Kidney capillary endothelial cell (primary cell): ENCODE measurements at regions not wholly inside any gene's neighbourhood (a gene's known extent, or its start where the extent isn't known, plus 50 kb on each side); places are given as distances from the start of the nearest gene placed in this dataset.

ENCODE experiments used
- DNase-seq: peaks from one replicate; pipeline ENCODE4 v3.0.0-alpha.2; 2018; ENCODE audit warnings: low spot score

- no peak for DNase-seq
These were observed 690.8 kb downstream of the PCDH18 start for GRCh38 chr4:136841526-136841925.

- no peak for DNase-seq
These were observed 693.7 kb downstream of the PCDH18 start for GRCh38 chr4:136838607-136839006.

GRCh38 chr4:136831553-136831952, 700.7 kb downstream of the PCDH18 start:
- DNase-seq = no peak

DNA sequence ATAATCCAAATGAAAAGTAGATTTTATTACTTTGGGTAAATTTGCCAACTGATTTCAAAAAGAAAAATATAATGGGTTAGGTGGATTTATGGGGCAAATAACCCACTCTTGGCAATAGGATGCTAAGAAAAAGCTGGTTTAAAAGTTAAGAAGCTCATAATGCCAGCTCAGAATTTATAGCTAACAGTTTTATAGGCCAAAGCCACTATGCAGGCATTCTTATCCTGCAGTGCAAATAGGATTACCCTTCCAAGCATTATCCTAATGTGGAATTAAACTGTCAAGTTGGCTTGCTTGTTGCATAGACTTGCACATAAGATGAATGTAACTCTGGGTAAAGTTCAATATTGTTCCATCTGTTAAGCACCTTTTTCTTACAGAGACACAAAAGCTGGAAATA, 703.0 kb downstream of the PCDH18 start:
- DNase-seq = no peak

DNA sequence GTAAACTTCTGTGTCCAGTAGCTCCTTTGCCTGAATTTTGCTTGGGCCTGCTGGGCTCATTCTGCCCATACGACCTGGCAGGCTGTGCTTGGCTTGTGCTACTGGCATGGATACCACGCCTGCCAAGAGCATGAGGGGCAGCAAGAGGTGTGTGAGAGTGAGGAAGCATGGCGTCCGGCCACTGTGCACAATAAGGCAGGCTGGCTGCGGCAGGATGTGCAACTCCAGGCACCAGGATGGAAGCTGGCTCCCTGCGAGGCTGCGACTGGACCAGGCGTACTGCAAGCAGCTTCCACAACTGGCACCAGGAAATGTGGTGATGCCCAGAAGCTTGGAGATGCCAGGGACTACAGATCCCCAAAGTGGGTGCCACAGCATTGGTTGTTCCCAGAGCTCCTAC, 709.3 kb downstream of the PCDH18 start:
- DNase-seq = no peak

DNA sequence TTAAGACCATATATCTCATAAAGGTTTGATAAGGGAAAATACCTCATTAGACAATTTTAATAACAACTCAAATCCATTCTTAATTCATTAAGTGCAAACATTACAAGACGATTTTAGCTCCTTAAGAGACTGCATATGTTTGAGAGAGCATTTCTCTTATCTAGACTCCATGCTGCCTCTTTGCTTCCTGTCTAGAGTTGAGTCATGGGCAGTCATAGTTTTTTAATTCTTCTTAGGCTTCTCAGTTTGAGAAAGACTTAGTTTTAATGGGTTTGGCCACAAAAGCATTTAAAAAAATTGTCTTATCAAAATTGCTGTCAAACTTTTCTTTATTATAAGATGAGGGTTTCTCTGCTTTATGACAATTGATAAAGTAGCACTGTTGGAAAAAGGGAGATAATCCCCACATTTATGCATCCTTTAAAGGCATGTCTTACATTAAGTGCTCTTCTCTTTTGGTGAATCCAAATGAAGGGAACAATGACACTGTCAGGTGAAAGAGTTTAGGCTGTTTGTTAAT, 713.4 kb downstream of the PCDH18 start:
- DNase-seq = peak; percentile 80

- DNase-seq = no peak
These were observed 720.0 kb downstream of the PCDH18 start for GRCh38 chr4:136812100-136812880.

DNA sequence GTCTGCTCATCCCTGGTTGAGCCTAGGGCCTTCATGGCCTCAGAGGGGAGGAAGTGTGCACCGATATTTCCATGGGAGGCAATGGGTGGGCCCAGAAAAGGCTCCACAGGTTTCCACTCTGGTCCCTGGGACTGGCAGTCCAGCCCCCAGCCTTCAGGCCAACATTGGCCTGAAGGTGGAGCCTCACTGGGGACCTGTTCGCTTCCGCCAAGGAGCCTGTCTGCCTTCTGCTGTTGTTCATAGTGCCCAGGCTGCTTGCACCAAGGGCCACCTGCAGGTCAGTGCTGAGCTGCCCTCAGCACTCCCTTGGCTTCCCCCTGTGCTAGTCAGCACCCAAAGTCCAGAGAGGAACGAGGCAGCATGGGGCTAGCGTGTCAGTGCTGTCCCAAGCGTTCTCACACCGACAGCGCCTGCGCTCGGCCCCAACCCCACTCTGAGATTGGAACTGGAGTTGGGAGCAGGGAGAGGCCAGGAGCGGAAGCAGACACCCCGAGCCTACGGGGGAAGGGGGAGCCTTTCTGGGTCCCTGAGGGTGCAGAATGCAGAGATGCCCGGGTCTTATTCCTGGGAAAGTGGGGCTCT, 720.7 kb downstream of the PCDH18 start:
- no peak for DNase-seq

DNA sequence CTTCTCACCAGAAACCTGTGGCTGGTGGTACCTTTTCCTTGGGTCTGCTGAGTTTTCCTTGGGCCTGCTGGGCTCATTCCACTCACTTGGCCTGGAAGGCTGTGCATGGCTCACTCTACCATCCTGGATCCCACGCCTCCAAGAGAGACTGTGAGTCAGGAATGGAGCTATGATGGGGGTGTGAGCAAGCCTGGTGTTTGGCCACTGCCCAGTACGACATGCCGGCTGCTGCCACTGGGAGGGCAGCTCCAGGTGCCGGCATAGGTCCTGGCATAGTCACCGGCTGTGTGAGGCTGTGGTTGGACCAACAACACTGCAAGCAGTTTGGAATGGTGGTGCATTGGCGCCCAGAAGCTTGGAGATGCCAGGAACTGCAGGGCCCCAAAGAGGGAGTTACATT, 721.7 kb downstream of the PCDH18 start:
- DNase-seq = no peak

DNA sequence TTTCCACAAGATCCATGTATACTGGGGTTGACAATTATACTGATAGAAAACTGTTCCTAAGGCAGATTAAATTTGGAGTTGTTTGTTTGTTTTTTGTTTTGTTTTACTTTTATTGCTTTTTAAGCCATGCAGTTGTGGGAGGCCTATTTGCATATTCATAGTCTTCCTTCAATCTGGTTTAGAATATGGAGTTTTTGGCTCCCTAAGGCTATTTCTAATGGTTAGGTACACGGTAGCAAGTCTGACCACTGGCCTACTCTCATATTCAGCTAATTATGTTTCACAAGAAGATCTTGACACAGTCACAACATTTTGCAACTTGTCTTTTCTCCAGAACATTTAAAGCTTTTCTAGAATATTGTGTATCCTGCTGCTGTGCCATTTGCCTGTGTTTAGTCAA, 725.5 kb downstream of the PCDH18 start:
- DNase-seq = no peak

DNA sequence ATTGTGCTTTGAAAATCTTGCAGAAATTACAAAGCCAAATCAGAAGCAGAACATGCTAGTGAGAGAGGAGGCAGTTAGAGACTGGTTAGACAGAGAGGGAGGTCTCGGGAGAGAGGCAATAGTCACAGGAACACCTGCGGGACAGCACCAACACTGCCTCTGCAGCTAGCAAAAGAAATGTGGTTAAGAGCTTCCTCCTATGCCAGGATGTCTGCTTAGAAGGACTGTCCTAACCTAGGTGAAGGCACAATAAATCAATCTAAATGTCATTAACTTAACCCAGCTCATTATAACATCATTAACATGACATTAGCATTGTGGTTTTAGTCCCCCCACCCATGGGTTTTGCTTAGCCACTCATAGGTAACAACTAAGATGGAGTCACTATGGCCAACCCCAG, 726.7 kb downstream of the PCDH18 start:
- no peak for DNase-seq

GRCh38 chr4:136803433-136803832, 728.9 kb downstream of the PCDH18 start:
- DNase-seq = peak; percentile 56

DNA sequence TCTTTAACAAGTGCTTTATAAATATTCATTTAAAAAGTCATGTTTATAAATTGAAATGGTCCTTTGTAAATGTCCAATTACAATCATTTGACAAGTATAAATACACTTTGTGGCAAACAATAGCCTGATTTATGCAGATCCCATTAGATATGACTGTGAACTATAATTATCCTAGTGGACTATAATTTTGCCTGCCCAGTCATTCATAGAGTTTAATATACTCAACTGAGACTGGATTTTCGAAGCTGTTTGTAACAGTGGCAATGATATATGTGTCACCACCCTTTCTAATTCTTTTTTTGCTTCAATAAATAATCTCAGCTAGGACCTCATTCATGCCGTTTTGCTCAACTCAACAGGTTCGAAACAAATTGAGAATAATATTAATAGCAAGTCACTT, 732.0 kb downstream of the PCDH18 start:
- DNase-seq = no peak

GRCh38 chr4:136796953-136797352, 735.3 kb downstream of the PCDH18 start:
- DNase-seq = no peak

DNA sequence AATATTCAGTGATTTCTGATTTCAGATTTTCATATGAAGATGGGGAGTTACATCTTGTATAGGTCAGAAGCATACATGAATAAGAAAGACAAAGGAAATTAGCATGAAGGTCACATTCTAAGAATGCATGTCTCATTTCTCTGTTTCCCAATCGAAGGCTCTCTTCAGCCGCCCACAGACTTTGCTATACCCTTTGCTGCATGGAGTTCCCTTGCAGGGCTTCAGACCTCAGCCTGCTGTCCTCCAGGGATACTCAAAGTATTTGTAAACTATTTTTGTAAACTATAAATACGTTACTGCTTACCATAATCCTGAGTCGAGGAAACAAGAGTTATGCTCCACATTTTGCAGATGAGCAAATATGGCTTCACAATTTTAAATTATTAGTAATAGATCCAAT, 738.4 kb downstream of the PCDH18 start:
- DNase-seq = no peak

- DNase-seq = no peak
These were observed 748.0 kb downstream of the PCDH18 start for GRCh38 chr4:136784326-136784725.

DNA sequence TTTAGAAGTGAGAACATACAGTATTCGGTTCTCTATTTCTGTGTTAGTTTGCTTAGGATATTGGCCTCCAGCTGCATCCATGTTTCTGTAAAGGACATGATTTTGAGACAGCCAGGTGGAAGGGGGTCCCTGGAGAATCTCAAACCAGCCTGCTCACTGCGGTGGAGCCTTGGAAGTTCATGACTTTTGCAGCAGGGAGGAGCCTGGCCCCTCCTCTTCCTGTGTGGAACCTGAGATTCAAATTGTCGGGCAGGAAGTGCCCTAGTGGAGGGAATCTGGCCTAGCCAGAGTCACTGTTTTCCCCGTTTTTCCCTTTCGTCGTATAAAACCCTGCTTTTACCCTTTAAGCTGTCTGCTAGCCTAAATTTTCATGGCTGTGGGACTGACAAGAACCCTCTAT, 762.6 kb downstream of the PCDH18 start:
- DNase-seq = no peak

DNA sequence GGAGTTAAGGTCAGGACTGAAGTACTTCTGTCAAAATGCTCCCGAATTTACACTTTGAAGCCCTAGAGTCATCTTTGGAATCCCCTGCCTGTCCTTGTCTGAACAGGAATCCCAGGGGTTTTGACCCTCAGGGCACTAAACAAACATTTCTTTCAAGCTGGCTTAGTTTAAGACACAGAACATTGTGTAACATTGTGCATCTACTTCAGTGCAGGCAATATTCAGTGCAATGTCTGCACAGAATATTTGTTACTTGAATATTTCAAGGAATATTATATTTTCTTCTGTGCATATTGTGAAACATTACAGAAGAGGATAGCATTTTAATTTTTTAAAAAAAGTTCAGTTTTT, 763.4 kb downstream of the PCDH18 start:
- DNase-seq = no peak

- DNase-seq = no peak
These were observed 763.9 kb downstream of the PCDH18 start for GRCh38 chr4:136768213-136768924.

- no peak for DNase-seq
These were observed 768.4 kb downstream of the PCDH18 start for GRCh38 chr4:136763919-136764318.

GRCh38 chr4:136755531-136755916, 776.8 kb downstream of the PCDH18 start:
- DNase-seq = no peak

DNA sequence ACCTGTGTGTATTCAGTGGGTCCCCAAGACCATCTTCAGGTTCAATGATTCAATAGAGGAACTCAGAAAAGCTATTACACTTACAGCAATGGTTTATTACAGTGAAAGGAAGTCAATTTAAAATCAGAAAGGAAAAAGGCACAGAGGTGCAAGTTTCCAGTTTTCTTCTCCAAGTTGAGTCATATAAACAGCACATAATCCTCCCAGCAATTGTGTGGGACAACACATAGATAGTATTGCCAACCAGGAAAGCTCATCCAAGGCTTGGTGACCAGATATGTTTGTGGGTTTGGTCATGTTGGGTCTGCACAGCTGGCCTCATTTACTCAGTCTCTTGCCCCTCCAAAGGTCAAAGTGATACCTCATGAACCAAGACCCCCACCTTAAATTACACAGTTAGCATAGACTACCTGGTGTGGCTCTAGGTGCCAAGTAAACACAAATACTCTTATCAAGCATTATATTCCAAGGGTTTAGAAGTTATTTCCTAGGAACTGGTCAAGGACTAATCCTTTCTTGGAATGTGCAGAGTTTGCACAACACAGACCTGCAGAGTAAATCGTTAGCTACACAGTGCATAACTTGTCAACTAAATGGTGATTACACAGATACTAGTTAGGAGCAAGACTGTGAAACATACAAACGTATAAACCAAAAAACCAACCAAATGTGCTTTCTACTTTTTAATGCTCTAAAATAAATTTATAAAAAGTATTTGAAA, 777.3 kb downstream of the PCDH18 start:
- no peak for DNase-seq

DNA sequence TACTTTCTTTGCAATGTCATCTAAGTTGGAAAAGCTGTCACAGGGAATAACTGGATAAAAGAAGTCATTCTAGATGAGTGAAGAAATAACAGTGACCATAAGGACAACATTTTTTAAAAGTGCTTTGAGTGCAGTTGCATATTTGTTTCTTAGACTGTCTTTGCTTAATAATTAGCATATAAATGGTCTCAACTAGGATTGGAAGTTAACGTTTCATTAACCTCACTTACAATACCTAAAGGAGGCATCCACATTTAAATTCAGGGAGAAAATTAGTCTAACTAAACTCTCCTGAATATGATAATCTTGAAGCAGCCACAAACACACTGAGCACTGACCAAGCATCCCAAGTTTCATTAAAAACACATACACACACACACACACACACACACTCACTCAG, 780.7 kb downstream of the PCDH18 start:
- no peak for DNase-seq
